ENCODE measurements at regions not wholly inside any gene's neighbourhood (a gene's known extent, or its start where the extent isn't known, plus 50 kb on each side); places are given as distances from the start of the nearest gene placed in this dataset.
"Not testable (repeated sequence)": the region's sequence is repeated elsewhere in the genome, so short reads cannot be mapped to it uniquely, and the experiment has no call there.

DNA sequence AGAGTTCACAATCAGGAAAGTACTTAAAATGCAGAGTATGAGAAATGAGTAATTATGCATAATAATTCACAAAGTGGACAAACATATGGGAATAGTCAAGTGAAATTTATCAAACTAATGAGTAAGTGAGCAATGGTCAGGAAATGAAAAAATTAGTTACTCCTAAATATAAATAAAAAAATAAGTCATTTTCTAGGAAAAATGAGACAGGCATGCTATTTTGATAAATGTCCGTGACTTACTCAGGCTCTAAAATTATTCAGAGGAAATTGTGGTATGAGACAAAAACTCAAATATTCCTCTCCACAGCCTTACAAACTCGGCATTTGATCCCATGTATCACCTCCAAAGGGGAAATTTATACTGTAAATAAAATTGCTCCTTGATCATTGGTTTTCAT, 181.2 kb downstream of the COX18 start:
- DNase-seq (ENCODE audit: low spot score) = no peak
- TF ChIP-seq, protein P1, sequence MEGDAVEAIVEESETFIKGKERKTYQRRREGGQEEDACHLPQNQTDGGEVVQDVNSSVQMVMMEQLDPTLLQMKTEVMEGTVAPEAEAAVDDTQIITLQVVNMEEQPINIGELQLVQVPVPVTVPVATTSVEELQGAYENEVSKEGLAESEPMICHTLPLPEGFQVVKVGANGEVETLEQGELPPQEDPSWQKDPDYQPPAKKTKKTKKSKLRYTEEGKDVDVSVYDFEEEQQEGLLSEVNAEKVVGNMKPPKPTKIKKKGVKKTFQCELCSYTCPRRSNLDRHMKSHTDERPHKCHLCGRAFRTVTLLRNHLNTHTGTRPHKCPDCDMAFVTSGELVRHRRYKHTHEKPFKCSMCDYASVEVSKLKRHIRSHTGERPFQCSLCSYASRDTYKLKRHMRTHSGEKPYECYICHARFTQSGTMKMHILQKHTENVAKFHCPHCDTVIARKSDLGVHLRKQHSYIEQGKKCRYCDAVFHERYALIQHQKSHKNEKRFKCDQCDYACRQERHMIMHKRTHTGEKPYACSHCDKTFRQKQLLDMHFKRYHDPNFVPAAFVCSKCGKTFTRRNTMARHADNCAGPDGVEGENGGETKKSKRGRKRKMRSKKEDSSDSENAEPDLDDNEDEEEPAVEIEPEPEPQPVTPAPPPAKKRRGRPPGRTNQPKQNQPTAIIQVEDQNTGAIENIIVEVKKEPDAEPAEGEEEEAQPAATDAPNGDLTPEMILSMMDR (IDR thresholded peaks at IDR 0.05) = no peak
- no peak overlapping the region for H3K4me3 ChIP-seq
- H3K27ac ChIP-seq = no peak overlapping the region

DNA sequence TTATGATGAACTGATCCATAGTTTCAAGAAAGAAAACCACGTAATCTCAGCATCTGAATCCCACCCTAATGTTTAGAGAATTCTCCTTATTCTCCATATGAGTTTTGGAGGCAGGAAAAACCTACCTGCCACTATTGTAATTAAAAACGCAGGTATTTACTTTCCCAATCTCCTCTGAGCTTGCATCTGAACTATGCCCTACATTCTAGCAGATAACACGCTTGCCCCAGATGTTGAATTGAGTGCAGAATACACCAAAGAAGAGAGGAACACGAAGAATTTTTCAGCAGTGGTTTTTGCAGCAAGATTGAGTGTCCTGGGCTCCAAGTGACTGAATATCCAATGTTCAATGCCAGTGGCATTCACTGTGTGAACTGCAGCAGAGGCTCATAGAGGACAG, 182.4 kb downstream of the COX18 start:
- Histone ChIP-seq H3K27ac (no peak overlapping the region), H3K4me3 (no peak overlapping the region)
- TF ChIP-seq, protein P1 (IDR thresholded peaks at IDR 0.05) = no peak
- DNase-seq (ENCODE audit: low spot score) = no peak

DNA sequence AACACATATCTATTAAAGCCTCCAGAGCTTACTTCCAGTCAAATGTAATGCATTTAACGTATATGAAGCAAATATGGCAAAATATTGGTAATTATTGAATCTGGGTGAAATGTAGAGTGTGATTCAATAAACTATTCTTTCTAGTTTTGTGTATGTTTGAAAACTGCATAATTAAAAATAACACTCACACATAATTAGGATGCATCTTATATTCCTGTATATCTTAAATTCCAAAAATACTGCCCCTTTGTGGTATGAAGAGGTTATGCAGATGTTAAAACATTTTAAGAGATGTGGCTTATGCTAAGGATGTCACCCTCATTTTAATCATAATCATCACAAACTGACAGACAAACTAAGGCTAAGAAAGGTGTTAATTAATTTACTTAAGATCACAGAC, 182.9 kb downstream of the COX18 start:
- Histone ChIP-seq H3K27ac (no peak overlapping the region), H3K4me3 (no peak overlapping the region)
- no peak for DNase-seq (ENCODE audit: low spot score)
- TF ChIP-seq, protein P1 (IDR thresholded peaks at IDR 0.05) = no peak

DNA sequence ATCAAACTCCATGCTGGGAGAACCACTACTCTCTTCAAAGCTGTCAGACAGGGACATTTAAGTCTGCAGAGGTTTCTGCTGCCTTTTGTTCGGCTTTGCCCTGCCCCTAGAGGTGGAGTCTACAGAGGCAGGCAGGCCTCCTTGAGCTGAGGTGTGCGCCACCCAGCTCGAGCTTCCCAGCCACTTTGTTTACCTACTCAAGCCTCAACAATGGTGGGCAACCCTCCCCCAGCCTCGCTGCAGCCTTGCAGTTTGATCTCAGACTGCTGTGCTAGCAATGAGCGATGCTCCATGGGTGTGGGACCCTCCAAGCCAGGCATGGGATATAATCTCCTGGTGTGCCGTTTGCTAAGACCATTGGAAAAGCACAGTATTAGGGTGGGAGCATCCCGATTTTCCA, 185.3 kb downstream of the COX18 start:
- not testable (repeated sequence) for DNase-seq (ENCODE audit: low spot score); H3K4me3 ChIP-seq; H3K27ac ChIP-seq

DNA sequence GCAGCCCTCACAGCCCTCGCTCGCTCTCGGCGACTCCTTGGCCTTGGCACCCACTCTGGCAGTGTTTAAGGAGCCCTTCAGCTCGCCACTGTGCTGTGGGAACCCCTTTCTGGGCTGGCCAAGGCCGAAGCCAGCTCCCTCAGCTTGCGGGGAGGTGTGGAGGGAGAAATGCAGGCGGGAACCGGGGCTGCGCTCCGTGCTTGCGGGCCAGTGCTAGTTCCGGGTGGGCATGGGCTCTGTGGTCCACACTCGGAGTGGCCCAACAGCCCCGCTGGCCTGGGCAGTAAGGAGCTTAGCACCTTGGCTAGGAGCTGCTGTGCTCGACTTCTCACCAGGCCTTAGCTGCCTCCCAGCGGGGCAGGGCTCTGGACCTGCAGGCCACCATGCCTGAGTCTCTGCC, 192.6 kb downstream of the COX18 start:
- no peak overlapping the region for H3K27ac ChIP-seq
- no peak overlapping the region for H3K4me3 ChIP-seq
- no peak for DNase-seq (ENCODE audit: low spot score)
- TF ChIP-seq, protein P1 (IDR thresholded peaks at IDR 0.05) = no peak

DNA sequence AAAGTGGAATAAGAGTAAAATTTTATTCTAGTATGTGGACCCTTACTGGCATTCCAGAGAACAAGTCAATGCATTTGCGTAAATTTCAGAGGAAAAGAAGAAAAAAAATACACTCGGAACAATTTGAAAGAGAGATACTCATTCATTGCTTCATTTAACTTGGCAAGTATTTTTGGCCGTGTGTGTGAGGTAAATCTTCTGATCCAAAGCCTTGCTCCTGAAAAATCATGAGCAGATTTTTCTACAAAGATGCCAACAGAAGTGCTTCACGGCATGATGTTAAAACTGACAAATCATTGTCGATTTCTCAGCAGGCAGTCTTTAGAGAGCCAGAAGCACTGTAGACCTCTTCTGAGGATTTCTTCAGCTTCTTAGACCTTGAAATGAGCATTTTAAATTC, 194.0 kb downstream of the COX18 start:
- TF ChIP-seq, protein P1 (IDR thresholded peaks at IDR 0.05) = no peak
- no peak for DNase-seq (ENCODE audit: low spot score)
- H3K27ac ChIP-seq = no peak overlapping the region
- H3K4me3 ChIP-seq = no peak overlapping the region

DNA sequence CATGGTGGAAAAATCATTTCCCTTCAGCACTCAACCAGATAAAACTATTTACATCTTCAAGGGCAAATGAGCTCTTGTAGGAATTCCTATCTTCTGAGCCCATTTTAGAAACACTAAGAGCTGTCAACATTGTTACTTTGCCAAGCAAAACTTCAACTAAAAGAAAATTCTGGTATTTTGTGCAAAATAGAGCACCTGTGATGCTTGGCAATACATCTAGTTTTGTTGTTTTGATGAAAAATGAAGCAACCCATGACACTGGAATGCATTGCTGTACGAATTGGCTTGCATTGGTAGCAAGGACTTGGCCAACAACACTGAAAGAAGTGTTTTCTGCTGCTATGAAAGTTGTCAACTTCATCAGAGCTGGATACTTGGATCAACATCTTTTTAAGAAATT, 194.4 kb downstream of the COX18 start:
- TF ChIP-seq, protein P1 (IDR thresholded peaks at IDR 0.05) = no peak
- Histone ChIP-seq H3K4me3 (no peak overlapping the region), H3K27ac (no peak overlapping the region)
- no peak for DNase-seq (ENCODE audit: low spot score)

DNA sequence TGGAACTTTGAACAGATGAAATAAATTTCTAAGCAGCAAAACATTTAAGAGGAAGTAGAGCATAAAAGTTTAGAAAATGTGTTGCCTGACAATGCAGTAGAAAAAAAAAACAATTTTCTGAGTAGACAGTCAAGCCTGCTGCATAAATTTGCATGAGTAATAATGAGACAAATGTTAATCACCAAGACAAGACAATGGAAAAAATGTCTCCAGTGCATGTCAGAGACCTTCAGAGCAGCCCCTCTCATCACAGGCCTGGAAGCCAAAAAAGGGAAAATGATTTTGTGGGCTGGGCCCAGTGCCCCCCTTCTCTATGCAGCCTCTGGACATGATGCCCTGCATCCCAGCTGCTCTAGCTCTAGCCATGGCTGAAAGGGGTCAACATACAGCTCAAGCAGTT, 204.6 kb downstream of the COX18 start:
- no peak overlapping the region for H3K4me3 ChIP-seq
- no peak for DNase-seq (ENCODE audit: low spot score)
- TF ChIP-seq, protein P1 (IDR thresholded peaks at IDR 0.05) = no peak
- no peak overlapping the region for H3K27ac ChIP-seq

DNA sequence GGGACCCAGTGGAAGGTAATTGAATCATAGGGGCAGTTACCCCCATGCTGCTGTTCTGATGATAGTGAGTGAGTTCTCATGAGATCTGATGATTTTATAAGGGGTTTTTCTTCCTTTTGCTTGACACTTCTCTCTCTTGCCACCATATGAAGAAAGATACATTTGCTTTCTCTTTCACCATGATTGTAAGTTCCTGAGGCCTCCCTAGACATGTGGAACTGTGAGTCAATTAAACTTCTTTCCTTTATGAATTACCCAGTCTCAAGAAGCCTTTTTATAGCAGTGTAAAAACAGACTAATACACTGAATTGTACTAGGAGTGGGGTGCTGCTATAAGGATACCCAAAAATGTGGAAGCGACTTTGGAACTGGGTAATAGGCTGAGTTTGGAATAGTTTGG, 205.2 kb downstream of the COX18 start:
- not testable (repeated sequence) for H3K4me3 ChIP-seq; DNase-seq (ENCODE audit: low spot score); H3K27ac ChIP-seq

All from coronary artery (tissue), 2 donors.